Activated B cell treated with CpG ODN at 0.5 μM for 24 hours (primary cell): ENCODE measurements at regions not wholly inside any gene's neighbourhood (a gene's known extent, or its start where the extent isn't known, plus 50 kb on each side); places are given as distances from the start of the nearest gene placed in this dataset.

Experiments used
- ATAC-seq: fragments of 200-7000 bp; cut with Tn5 transposase; one replicate; pipeline ENCODE4 v1.10.0; 2021; ENCODE audit warnings: low read depth, mild to moderate bottlenecking, moderate library complexity
- CTCF ChIA-PET: fragments of 350-600 bp; sonication (Branson Sonifier 250); formaldehyde crosslinking; loops from one replicate; lab custom pipeline; 2021; ENCODE audit warnings: antibody characterized with exemption; lab: Charles Lee
- POLR2A ChIA-PET: fragments of 350-600 bp; sonication (Branson Sonifier 250); formaldehyde crosslinking; loops from one replicate; lab custom pipeline; 2021; ENCODE audit warnings: antibody characterized with exemption; lab: Charles Lee
- DNase-seq: peaks from one replicate; pipeline ENCODE4 v3.0.0; 2022
- H3K27ac Mint-ChIP-seq: one replicate; pipeline ENCODE4 v1.8.0; 2020; ENCODE audit warnings: mixed read lengths
- H3K27me3 Mint-ChIP-seq: one replicate; pipeline ENCODE4 v1.8.0; 2021; ENCODE audit warnings: mixed read lengths
- H3K36me3 Mint-ChIP-seq: one replicate; pipeline ENCODE4 v1.8.0; 2021; ENCODE audit warnings: low read depth, mixed read lengths
- H3K4me1 Mint-ChIP-seq: one replicate; pipeline ENCODE4 v1.8.0; 2021; ENCODE audit warnings: mixed read lengths
- H3K4me3 Mint-ChIP-seq: one replicate; pipeline ENCODE4 v1.8.0; 2020; ENCODE audit warnings: mild to moderate bottlenecking, mixed read lengths
- H3K9me3 Mint-ChIP-seq: one replicate; pipeline ENCODE4 v1.8.0; 2020; ENCODE audit warnings: mixed read lengths
- CTCF ChIP-seq: fragments of 200-600 bp; IDR thresholded peaks from one replicate; pipeline ENCODE4 v1.8.0; 2022; ENCODE audit warnings: antibody characterized with exemption, mild to moderate bottlenecking
- intact Hi-C: fragments of 100-400 bp; cut with micrococcal nuclease; formaldehyde crosslinking; loops from one replicate; pipeline ENCODE4 v1.15.1; 2024

GRCh38 chr13:33583398-33583797, 234.6 kb upstream of the RFC3 start:
- Mint-ChIP-seq H3K4me1 (no peaks in the 10 kb centered on the region), H3K27me3 (peaks cover 8% of the 10 kb centered on the region), H3K4me3 (no peak overlapping the region), H3K36me3 (no peaks in the 10 kb centered on the region), H3K27ac (no peak overlapping the region), H3K9me3 (peaks cover 3% of the 10 kb centered on the region)
- no peak for DNase-seq
- ChIA-PET POLR2A (no interaction called here), CTCF (no interaction called here)
- intact Hi-C loops = no loop called here
- ATAC-seq = no peak
- TF ChIP-seq CTCF = no peak

- Mint-ChIP-seq H3K4me1 (no peaks in the 10 kb centered on the region), H3K36me3 (no peaks in the 10 kb centered on the region), H3K9me3 (no peaks in the 10 kb centered on the region), H3K27me3 (no peaks in the 10 kb centered on the region), H3K4me3 (no peak overlapping the region), H3K27ac (no peak overlapping the region)
- ChIA-PET CTCF (no interaction called here), POLR2A (no interaction called here)
- DNase-seq (no peak), ATAC-seq (no peak)
- intact Hi-C loops = no loop called here
- TF ChIP-seq CTCF = no peak
Observed at GRCh38 chr13:33590936-33591335, 227.0 kb upstream of the RFC3 start.

GRCh38 chr13:33606692-33607091, 211.3 kb upstream of the RFC3 start:
- TF ChIP-seq CTCF = no peak
- POLR2A ChIA-PET = no interaction called here
- DNase-seq (no peak), ATAC-seq (no peak)
- no peaks in the 10 kb centered on the region for H3K36me3 Mint-ChIP-seq
- peaks cover 3% of the 10 kb centered on the region for H3K27me3 Mint-ChIP-seq
- H3K9me3 Mint-ChIP-seq = no peaks in the 10 kb centered on the region
- H3K27ac Mint-ChIP-seq = no peak overlapping the region
- CTCF ChIA-PET = no interaction called here
- no peaks in the 10 kb centered on the region for H3K4me1 Mint-ChIP-seq
- H3K4me3 Mint-ChIP-seq = no peak overlapping the region
- intact Hi-C loops = no loop called here

- H3K36me3 Mint-ChIP-seq = no peaks in the 10 kb centered on the region
- intact Hi-C loops = no loop called here
- no peak for ATAC-seq
- no peaks in the 10 kb centered on the region for H3K9me3 Mint-ChIP-seq
- TF ChIP-seq CTCF = no peak
- POLR2A ChIA-PET = no interaction called here
- CTCF ChIA-PET = no interaction called here
- DNase-seq = no peak
- H3K27me3 Mint-ChIP-seq = peaks cover 6% of the 10 kb centered on the region
- no peaks in the 10 kb centered on the region for H3K4me1 Mint-ChIP-seq
- no peak overlapping the region for H3K27ac Mint-ChIP-seq
- no peak overlapping the region for H3K4me3 Mint-ChIP-seq
Observed at GRCh38 chr13:33610438-33611120, 207.4 kb upstream of the RFC3 start.

- TF ChIP-seq CTCF = no peak
- H3K27me3 Mint-ChIP-seq = peaks cover 6% of the 10 kb centered on the region
- no peak overlapping the region for H3K27ac Mint-ChIP-seq
- DNase-seq = no peak
- no peaks in the 10 kb centered on the region for H3K36me3 Mint-ChIP-seq
- no peak overlapping the region for H3K4me3 Mint-ChIP-seq
- no peaks in the 10 kb centered on the region for H3K4me1 Mint-ChIP-seq
- ChIA-PET POLR2A (no interaction called here), CTCF (no interaction called here)
- no peaks in the 10 kb centered on the region for H3K9me3 Mint-ChIP-seq
- intact Hi-C loops = no loop called here
- ATAC-seq = no peak
Observed at GRCh38 chr13:33611121-33611805, 206.7 kb upstream of the RFC3 start.
